ENCODE measurements at regions not wholly inside any gene's neighbourhood (a gene's known extent, or its start where the extent isn't known, plus 50 kb on each side); places are given as distances from the start of the nearest gene placed in this dataset.

GRCh38 chr2:16253291-16253690 is 312.9 kb downstream of the MYCN start:
- intact Hi-C loops (cut with micrococcal nuclease), result no loop called here
- DNase-seq, result no peak
- TF ChIP-seq CTCF (IDR thresholded peaks at IDR 0.05; ENCODE audit: borderline replicate concordance), result no peak
- Histone ChIP-seq H3K36me3 (no peaks in the 10 kb centered on the region), H3K4me3 (no peak overlapping the region), H3K4me1 (no peaks in the 10 kb centered on the region), H3K27me3 (ENCODE audit: low read depth) (peaks cover 35% of the 10 kb centered on the region), H3K9me3 (replicated peaks) (no peaks in the 10 kb centered on the region), H3K27ac (replicated peaks) (no peak overlapping the region)

GRCh38 chr2:16252891-16253290 is 312.5 kb downstream of the MYCN start:
- no peak for DNase-seq
- no peaks in the 10 kb centered on the region for H3K9me3 ChIP-seq (replicated peaks)
- intact Hi-C loops (cut with micrococcal nuclease), result no loop called here
- H3K27me3 ChIP-seq (ENCODE audit: low read depth), result peaks cover 38% of the 10 kb centered on the region
- H3K36me3 ChIP-seq, result no peaks in the 10 kb centered on the region
- no peak for TF ChIP-seq CTCF (IDR thresholded peaks at IDR 0.05; ENCODE audit: borderline replicate concordance)
- no peaks in the 10 kb centered on the region for H3K4me1 ChIP-seq
- no peak overlapping the region for H3K27ac ChIP-seq (replicated peaks)
- no peak overlapping the region for H3K4me3 ChIP-seq

DNA sequence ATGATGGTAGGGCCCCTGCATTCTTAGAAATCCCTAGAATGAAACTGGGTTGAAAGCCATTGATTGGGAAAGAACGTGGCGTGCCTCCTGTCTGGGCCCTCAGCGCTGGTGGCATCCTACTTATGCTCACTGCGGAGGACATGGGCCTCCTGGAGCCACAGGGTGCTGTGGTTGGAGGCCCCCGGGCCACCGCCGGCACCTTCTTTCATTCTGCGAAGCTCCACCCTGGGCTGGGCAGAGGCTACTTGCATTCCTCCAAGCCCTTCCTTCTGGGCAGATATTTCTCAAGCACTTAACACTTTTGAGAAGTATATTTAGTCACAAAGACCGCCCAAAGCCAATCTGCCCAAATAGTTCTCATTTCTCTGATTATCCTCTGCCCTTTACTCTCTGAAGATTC is 311.9 kb downstream of the MYCN start:
- H3K36me3 ChIP-seq, result no peaks in the 10 kb centered on the region
- H3K4me3 ChIP-seq, result no peak overlapping the region
- intact Hi-C loops (cut with micrococcal nuclease), result no loop called here
- DNase-seq, result no peak
- TF ChIP-seq CTCF (IDR thresholded peaks at IDR 0.05; ENCODE audit: borderline replicate concordance), result no peak
- H3K27me3 ChIP-seq (ENCODE audit: low read depth), result peaks cover 38% of the 10 kb centered on the region
- H3K9me3 ChIP-seq (replicated peaks), result no peaks in the 10 kb centered on the region
- H3K4me1 ChIP-seq, result no peaks in the 10 kb centered on the region
- no peak overlapping the region for H3K27ac ChIP-seq (replicated peaks)

DNA sequence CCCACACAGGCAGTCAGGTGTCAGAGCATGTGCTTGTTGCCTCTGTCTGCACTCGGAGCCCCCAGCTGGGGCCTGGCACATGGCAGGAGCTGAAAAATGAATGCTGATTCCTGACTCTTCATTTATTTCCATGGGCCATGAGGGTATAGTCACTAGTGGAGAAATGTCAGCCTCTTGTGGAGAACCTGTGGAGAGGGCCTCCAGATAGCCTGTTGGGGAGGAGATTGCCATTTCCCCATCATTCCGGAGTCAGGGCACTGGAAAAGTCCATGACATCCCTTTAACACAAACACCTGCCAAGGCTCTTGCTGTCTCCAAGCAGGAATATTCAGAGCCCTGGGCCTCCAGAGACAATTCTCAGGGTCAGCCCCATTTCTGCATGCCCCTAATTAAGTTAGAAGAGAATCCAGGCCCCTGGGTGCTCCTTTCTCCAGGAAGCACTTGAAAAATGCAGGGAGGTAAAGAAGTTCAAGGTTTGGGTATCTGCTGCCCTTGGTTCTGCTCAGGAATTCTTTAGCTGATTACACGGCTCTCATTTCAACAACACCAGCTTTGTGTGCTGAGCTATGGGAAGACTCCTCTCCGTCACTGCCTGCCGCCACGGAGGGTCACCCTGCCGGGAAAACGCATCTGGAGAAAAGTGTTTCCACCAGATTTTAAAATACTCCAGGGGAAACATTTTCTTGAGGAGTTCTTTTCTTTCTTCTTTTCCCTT is 311.3 kb downstream of the MYCN start:
- TF ChIP-seq CTCF (IDR thresholded peaks at IDR 0.05; ENCODE audit: borderline replicate concordance), result no peak
- no peak for DNase-seq
- intact Hi-C loops (cut with micrococcal nuclease), result no loop called here
- no peaks in the 10 kb centered on the region for H3K36me3 ChIP-seq
- no peaks in the 10 kb centered on the region for H3K9me3 ChIP-seq (replicated peaks)
- no peaks in the 10 kb centered on the region for H3K4me1 ChIP-seq
- peaks cover 38% of the 10 kb centered on the region for H3K27me3 ChIP-seq (ENCODE audit: low read depth)
- no peak overlapping the region for H3K4me3 ChIP-seq
- no peak overlapping the region for H3K27ac ChIP-seq (replicated peaks)

DNA sequence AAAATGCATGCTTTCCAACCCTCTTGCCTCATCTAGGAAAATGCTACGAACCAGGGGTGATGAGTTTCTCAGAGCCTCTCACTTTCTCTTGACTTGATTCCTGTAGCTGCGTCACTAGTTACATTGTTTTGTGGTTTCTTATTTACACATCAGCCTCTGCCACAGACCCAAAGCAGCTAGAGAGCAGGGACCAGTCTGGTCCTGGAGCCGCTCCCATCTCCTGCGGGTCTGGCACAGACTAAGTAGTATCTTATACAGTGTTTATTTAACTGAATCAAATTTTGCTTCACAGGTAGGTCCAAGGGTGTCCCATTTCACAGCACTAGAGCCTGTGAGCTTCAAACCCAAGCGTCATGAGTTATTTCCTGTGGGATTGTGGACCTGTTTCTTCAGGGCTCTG is 310.5 kb downstream of the MYCN start:
- intact Hi-C loops (cut with micrococcal nuclease), result no loop called here
- no peaks in the 10 kb centered on the region for H3K36me3 ChIP-seq
- TF ChIP-seq CTCF (IDR thresholded peaks at IDR 0.05; ENCODE audit: borderline replicate concordance), result no peak
- no peaks in the 10 kb centered on the region for H3K4me1 ChIP-seq
- H3K27me3 ChIP-seq (ENCODE audit: low read depth), result peaks cover 38% of the 10 kb centered on the region
- H3K9me3 ChIP-seq (replicated peaks), result no peaks in the 10 kb centered on the region
- no peak for DNase-seq
- no peak overlapping the region for H3K4me3 ChIP-seq
- H3K27ac ChIP-seq (replicated peaks), result no peak overlapping the region

Data from left ventricle myocardium inferior (tissue), 1 donor.